PC-9 (cell line): ENCODE measurements at regions not wholly inside any gene's neighbourhood (a gene's known extent, or its start where the extent isn't known, plus 50 kb on each side); places are given as distances from the start of the nearest gene placed in this dataset.

Experiments
- EZH2 ChIP-seq: fragments of 200-600 bp; sonication (generic); IDR thresholded peaks from 2 replicates; pipeline ENCODE4 v1.8.0; 2017; ENCODE audit warnings: antibody characterized with exemption, low read depth
- TF ChIP-seq, protein P1 (sequence below): fragments of 200-600 bp; sonication (generic); conservative IDR thresholded peaks from 2 replicates; pipeline ENCODE4 v1.6.1; 2017; ENCODE audit warnings: mixed run types, antibody characterized with exemption, mild to moderate bottlenecking, moderate library complexity

DNA sequence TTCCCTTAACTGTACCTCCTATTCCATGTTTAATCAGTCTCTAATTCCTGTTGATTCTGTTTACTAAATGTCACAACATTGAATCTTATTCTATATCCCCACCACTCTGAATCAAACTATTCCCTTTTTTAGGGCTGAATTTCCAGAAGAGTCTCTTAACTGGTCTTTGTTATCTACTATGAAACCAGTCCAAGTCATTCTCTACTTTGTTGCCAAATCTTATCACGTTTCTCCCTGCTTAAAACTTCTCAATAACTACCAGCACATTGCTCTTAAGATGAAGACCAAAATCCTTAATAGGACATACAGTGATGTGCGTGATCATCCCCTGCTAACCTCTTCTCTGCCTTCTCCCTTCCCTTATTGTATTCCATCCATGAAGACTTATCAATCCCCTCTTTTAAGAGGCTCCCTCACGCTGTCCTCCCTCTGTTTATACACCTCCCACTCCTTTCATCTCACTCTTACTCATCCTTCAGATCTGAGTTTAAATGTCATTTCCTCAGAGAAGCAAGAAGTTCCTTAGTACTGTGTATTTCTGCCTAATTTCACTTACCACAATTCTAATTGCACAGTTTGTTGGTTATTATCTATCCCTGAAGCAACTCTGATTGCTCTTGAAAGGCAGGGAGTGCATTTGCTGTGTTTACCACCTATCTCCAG, 143.0 kb upstream of the AHI1 start:
- TF ChIP-seq, protein P1, sequence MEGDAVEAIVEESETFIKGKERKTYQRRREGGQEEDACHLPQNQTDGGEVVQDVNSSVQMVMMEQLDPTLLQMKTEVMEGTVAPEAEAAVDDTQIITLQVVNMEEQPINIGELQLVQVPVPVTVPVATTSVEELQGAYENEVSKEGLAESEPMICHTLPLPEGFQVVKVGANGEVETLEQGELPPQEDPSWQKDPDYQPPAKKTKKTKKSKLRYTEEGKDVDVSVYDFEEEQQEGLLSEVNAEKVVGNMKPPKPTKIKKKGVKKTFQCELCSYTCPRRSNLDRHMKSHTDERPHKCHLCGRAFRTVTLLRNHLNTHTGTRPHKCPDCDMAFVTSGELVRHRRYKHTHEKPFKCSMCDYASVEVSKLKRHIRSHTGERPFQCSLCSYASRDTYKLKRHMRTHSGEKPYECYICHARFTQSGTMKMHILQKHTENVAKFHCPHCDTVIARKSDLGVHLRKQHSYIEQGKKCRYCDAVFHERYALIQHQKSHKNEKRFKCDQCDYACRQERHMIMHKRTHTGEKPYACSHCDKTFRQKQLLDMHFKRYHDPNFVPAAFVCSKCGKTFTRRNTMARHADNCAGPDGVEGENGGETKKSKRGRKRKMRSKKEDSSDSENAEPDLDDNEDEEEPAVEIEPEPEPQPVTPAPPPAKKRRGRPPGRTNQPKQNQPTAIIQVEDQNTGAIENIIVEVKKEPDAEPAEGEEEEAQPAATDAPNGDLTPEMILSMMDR = no peak
- no peak for TF ChIP-seq EZH2
